ENCODE measurements at regions not wholly inside any gene's neighbourhood (a gene's known extent, or its start where the extent isn't known, plus 50 kb on each side); places are given as distances from the start of the nearest gene placed in this dataset.

DNA sequence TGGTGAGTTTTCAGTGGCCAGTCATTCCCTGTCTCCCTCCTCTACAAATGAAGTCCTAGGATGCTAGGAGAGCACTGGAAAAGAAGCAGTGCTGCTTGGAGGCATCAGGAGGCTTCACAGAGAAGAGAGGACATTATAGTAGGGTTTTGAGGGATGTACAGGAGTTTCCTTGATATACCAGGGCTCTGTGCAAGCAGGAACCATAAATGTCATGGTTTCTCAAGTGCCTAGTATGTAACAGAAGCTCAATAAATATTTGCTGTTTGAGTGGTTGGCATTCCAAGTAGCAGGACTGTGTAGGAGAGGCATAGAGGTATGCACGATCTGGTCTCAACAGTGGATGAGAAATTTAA, 133.5 kb upstream of the WNT4 start:
- no peaks in the 10 kb centered on the region for H3K9me3 ChIP-seq (ENCODE audit: control insufficient read depth, insufficient read depth, low read length)
- TF ChIP-seq, protein P1, sequence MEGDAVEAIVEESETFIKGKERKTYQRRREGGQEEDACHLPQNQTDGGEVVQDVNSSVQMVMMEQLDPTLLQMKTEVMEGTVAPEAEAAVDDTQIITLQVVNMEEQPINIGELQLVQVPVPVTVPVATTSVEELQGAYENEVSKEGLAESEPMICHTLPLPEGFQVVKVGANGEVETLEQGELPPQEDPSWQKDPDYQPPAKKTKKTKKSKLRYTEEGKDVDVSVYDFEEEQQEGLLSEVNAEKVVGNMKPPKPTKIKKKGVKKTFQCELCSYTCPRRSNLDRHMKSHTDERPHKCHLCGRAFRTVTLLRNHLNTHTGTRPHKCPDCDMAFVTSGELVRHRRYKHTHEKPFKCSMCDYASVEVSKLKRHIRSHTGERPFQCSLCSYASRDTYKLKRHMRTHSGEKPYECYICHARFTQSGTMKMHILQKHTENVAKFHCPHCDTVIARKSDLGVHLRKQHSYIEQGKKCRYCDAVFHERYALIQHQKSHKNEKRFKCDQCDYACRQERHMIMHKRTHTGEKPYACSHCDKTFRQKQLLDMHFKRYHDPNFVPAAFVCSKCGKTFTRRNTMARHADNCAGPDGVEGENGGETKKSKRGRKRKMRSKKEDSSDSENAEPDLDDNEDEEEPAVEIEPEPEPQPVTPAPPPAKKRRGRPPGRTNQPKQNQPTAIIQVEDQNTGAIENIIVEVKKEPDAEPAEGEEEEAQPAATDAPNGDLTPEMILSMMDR (IDR thresholded peaks at IDR 0.05; ENCODE audit: low read depth, low read length, poor library complexity, severe bottlenecking) = no peak
- TF ChIP-seq EZH2phosphoT487 (IDR thresholded peaks at IDR 0.05; ENCODE audit: borderline replicate concordance, low read length) = no peak
- H3K4me1 ChIP-seq (ENCODE audit: control insufficient read depth, low read length) = no peaks in the 10 kb centered on the region
- H3K27me3 ChIP-seq (ENCODE audit: control insufficient read depth, low read length) = no peaks in the 10 kb centered on the region
- H3K27ac ChIP-seq (ENCODE audit: low read depth, low read length) = no peak overlapping the region
- H3K4me3 ChIP-seq (ENCODE audit: low read length) = no peak overlapping the region
- no peaks in the 10 kb centered on the region for H3F3A ChIP-seq (ENCODE audit: control insufficient read depth, insufficient read depth)
- no peaks in the 10 kb centered on the region for H4K20me1 ChIP-seq (ENCODE audit: control insufficient read depth, insufficient read depth, low read depth, low read length)
- no peaks in the 10 kb centered on the region for H3K9me2 ChIP-seq (replicated peaks; ENCODE audit: control insufficient read depth, low read length)
- no peaks in the 10 kb centered on the region for H3K36me3 ChIP-seq (ENCODE audit: control insufficient read depth, low read length)
- H3K4me2 ChIP-seq (ENCODE audit: low read length) = no peak overlapping the region
- no peaks in the 10 kb centered on the region for H3K79me2 ChIP-seq (ENCODE audit: control insufficient read depth, low read length)

DNA sequence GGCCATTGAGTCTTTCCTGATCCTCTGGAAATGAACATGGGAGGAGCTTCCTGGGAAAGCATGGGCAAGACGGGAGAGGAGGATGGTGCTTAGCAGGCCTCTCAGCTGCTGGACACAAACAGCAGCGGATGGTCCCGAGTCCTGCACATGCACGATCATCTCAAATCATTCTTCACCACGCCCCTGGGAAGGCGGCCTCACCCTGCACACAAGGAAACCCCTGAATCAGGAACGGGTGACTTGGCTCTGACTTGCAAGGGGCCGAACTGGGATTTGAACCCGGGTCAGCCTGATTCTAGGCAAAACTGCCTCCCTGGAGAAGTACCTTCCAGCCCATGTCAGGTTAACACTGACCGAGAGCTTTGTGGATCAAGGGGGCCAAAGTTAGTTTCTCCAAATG, 134.8 kb upstream of the WNT4 start:
- Histone ChIP-seq H3K9me3 (ENCODE audit: control insufficient read depth, insufficient read depth, low read length) (no peaks in the 10 kb centered on the region), H3K27me3 (ENCODE audit: control insufficient read depth, low read length) (no peaks in the 10 kb centered on the region)
- TF ChIP-seq, protein P1 (IDR thresholded peaks at IDR 0.05; ENCODE audit: low read depth, low read length, poor library complexity, severe bottlenecking) = no peak
- no peak for TF ChIP-seq EZH2phosphoT487 (IDR thresholded peaks at IDR 0.05; ENCODE audit: borderline replicate concordance, low read length)

DNA sequence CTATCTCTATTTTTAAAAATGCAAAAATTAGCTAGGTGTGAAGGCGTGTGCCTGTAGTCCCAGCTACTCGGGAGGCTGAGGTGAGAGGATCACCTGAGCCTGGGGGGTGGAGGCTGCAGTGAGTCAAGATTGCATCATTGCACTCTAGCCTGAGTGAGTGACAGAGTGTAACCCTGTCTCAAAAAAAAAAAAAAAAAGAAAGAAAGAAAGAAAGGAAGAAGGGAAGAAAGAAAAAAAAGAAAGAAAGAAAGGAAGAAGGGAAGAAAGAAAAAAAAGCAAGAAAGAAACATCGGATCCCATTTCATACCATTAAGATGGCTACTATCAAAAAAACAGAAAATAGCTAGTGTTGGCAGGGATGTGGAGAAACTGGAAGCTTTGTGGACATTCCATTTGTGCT, 136.8 kb upstream of the WNT4 start:
- Histone ChIP-seq H3K9me3 (ENCODE audit: control insufficient read depth, insufficient read depth, low read length) (no peaks in the 10 kb centered on the region), H3K4me3 (ENCODE audit: low read length) (no peak overlapping the region), H4K20me1 (ENCODE audit: control insufficient read depth, insufficient read depth, low read depth, low read length) (no peaks in the 10 kb centered on the region), H3K9me2 (replicated peaks; ENCODE audit: control insufficient read depth, low read length) (no peaks in the 10 kb centered on the region), H3K27ac (ENCODE audit: low read depth, low read length) (no peak overlapping the region), H3K27me3 (ENCODE audit: control insufficient read depth, low read length) (no peaks in the 10 kb centered on the region), H3F3A (ENCODE audit: control insufficient read depth, insufficient read depth) (no peaks in the 10 kb centered on the region), H3K36me3 (ENCODE audit: control insufficient read depth, low read length) (no peaks in the 10 kb centered on the region), H3K79me2 (ENCODE audit: control insufficient read depth, low read length) (no peaks in the 10 kb centered on the region), H3K4me1 (ENCODE audit: control insufficient read depth, low read length) (no peaks in the 10 kb centered on the region), H3K4me2 (ENCODE audit: low read length) (no peak overlapping the region)
- TF ChIP-seq EZH2phosphoT487 (IDR thresholded peaks at IDR 0.05; ENCODE audit: borderline replicate concordance, low read length) = no peak
- TF ChIP-seq, protein P1 (IDR thresholded peaks at IDR 0.05; ENCODE audit: low read depth, low read length, poor library complexity, severe bottlenecking) = no peak

More for the DNA sequence above, 134.8 kb upstream of the WNT4 start:
- Histone ChIP-seq H3K9me2 (replicated peaks; ENCODE audit: control insufficient read depth, low read length) (no peaks in the 10 kb centered on the region), H3K4me2 (ENCODE audit: low read length) (no peak overlapping the region), H3K36me3 (ENCODE audit: control insufficient read depth, low read length) (no peaks in the 10 kb centered on the region), H3F3A (ENCODE audit: control insufficient read depth, insufficient read depth) (no peaks in the 10 kb centered on the region), H3K27ac (ENCODE audit: low read depth, low read length) (no peak overlapping the region), H4K20me1 (ENCODE audit: control insufficient read depth, insufficient read depth, low read depth, low read length) (no peaks in the 10 kb centered on the region), H3K4me3 (ENCODE audit: low read length) (no peak overlapping the region), H3K4me1 (ENCODE audit: control insufficient read depth, low read length) (no peaks in the 10 kb centered on the region), H3K79me2 (ENCODE audit: control insufficient read depth, low read length) (no peaks in the 10 kb centered on the region)

DNA sequence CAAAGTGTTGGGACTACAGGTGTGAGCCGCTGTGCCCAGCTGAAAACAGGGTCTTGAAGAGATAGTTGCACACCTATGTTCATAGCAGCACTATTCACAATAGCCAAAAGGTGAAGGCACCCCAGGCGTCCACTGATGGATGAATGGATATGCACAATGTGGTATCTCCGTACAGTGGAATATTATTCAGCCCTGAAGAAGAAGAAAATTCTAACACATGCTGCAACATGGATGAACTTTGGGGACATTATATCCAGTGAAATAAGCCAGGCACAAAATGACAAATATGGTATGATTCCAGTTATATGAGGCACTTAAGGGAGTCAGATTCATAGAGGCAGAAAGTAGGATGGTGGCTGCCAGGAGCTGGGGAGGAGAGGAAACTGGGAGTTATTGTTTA, 137.6 kb upstream of the WNT4 start:
- Histone ChIP-seq H3K79me2 (ENCODE audit: control insufficient read depth, low read length) (no peaks in the 10 kb centered on the region), H3K27ac (ENCODE audit: low read depth, low read length) (no peak overlapping the region), H3F3A (ENCODE audit: control insufficient read depth, insufficient read depth) (no peaks in the 10 kb centered on the region), H4K20me1 (ENCODE audit: control insufficient read depth, insufficient read depth, low read depth, low read length) (no peaks in the 10 kb centered on the region), H3K4me1 (ENCODE audit: control insufficient read depth, low read length) (no peaks in the 10 kb centered on the region), H3K36me3 (ENCODE audit: control insufficient read depth, low read length) (no peaks in the 10 kb centered on the region), H3K4me2 (ENCODE audit: low read length) (no peak overlapping the region), H3K9me3 (ENCODE audit: control insufficient read depth, insufficient read depth, low read length) (no peaks in the 10 kb centered on the region), H3K4me3 (ENCODE audit: low read length) (no peak overlapping the region), H3K9me2 (replicated peaks; ENCODE audit: control insufficient read depth, low read length) (no peaks in the 10 kb centered on the region), H3K27me3 (ENCODE audit: control insufficient read depth, low read length) (no peaks in the 10 kb centered on the region)
- TF ChIP-seq, protein P1 (IDR thresholded peaks at IDR 0.05; ENCODE audit: low read depth, low read length, poor library complexity, severe bottlenecking) = no peak
- no peak for TF ChIP-seq EZH2phosphoT487 (IDR thresholded peaks at IDR 0.05; ENCODE audit: borderline replicate concordance, low read length)
